ENCODE measurements at regions not wholly inside any gene's neighbourhood (a gene's known extent, or its start where the extent isn't known, plus 50 kb on each side); places are given as distances from the start of the nearest gene placed in this dataset.
A peak's percentile ranks its signal among the peaks of the same experiment; 100 is the strongest.
"Not testable (repeated sequence)": the region's sequence is repeated elsewhere in the genome, so short reads cannot be mapped to it uniquely, and the experiment has no call there.

DNA sequence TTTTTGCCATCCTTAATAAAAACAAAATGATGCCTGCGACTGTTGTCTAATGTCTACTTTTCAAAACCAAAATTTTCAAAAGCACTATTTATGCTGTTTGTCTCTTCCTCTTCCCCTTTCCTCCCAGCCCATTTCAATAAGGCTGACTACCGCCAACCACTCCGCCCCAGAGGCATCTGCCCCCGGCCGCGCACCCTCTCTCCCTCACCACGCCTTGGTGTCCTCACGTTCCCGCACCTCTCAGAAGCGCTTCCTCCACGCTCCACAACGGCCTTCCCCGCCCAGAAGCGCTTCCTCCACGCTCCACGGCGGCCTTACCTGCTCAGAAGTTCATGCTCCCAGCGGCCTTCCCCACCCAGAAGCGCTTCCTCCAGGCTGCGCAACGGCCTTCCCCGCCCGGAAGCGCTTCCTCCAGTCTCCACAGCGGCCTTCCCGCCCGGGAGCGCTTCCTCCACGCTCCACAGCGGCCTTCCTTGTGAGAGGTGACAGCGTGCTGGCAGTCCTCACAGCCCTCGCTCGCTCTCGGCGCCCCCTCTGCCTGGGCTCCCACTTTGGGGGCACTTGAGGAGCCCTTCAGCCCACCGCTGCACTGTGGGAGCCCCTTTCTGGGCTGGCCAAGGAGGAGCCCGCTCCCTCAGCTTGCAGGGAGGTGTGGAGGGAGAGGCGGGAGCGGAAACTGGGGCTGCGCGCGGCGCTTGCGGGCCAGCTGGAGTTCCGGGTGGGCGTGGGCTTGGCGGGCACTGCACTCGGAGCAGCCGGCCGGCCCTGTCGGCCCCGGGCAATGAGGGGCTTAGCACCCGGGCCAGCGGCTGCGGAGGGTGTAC lies 490.4 kb upstream of the ZFP42 start:
- no peak for DNase-seq

GRCh38 chr4:187505798-187506141 lies 489.8 kb upstream of the ZFP42 start:
- DNase-seq = not testable (repeated sequence)

DNA sequence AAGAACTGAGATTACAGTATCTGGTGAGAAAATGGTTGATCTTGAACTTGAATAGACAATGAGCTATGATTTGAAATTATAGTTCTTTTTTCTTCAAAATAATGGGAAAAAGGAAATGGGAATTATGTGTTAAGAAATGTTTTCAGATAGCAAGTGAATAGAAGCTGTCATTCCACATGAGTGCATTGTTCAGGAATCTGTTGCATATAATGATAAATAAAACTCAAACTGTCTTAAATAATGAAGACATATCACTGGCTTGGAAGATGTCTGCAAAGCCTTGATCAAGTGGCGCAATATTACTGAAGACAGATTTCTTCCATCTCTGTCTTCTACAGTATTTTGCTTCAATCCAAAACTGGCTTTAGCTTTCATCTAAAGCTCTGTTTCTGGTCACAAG lies 479.3 kb upstream of the ZFP42 start:
- DNase-seq = no peak

- DNase-seq = no peak
Observed at GRCh38 chr4:187541666-187542065, 453.9 kb upstream of the ZFP42 start.

DNA sequence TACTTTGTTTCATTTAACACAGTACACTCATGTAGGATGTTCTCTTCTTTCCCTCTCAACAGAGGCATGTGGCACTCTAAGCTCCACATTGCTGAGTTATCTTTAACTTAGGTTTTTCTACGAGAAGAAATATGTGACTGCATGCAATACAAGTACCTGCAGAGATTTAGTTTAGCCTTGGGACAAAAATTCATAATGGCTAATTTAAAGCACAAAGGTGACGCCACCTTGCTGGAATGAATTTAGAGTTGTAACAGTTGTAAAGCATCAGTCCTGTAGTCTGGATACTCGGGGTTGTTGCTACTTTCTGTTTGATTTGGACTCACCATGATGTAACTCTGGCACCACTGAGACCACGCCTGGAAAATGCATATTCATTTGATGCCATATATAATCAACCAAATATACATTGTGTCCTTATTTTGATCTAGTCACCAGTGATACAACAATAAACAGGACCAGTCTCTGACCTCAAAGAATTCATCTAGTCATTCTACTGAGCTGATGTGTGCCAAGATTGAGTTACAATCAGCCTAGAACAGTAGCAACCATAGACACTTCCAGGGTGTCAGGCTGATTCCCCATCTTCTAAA lies 451.0 kb upstream of the ZFP42 start:
- DNase-seq = no peak

- DNase-seq = no peak
Observed at GRCh38 chr4:187547316-187547715, 448.3 kb upstream of the ZFP42 start.

- no peak for DNase-seq
Observed at GRCh38 chr4:187550256-187550950, 445.2 kb upstream of the ZFP42 start.

DNA sequence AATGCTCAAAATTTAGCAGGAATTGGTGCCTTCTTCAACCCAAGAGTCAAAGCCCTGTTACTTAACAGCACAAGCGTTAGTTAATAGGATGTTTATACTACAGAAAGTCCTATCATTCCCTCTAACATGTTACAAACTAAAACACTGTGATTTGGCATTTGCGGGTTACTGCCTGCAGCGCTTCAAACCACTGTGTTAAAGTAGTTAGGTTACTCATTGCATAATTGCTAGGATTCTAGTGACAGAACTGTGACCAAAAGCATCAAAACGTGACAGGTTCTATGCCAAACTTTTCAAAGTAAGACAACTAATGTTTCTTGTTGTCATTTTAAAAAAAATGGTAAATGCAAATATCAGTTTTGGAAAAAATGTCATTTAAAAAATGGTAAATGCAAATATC lies 442.8 kb upstream of the ZFP42 start:
- no peak for DNase-seq

DNA sequence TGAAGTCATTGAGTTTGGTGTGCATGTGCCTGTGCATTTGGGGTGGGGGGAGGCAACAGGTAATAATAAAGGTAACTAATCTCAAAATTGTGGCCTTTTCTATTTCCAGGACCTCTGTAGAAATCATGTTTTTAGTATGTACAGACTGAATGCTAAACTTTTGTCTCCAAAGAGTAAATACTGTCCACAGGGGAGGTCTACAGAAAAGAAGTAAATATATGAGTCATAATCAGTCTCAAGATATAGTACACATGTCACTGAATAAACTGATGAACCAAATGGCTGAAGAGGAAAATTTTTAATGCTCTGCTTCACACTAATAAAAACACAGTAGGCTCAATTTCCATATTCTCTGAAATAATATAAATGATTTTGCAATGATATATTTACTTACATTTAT lies 440.4 kb upstream of the ZFP42 start:
- DNase-seq = no peak

- DNase-seq = no peak
Observed at GRCh38 chr4:187558391-187558790, 437.2 kb upstream of the ZFP42 start.

- no peak for DNase-seq
Observed at GRCh38 chr4:187562345-187562744, 433.2 kb upstream of the ZFP42 start.

GRCh38 chr4:187565416-187565815 lies 430.2 kb upstream of the ZFP42 start:
- DNase-seq = no peak

DNA sequence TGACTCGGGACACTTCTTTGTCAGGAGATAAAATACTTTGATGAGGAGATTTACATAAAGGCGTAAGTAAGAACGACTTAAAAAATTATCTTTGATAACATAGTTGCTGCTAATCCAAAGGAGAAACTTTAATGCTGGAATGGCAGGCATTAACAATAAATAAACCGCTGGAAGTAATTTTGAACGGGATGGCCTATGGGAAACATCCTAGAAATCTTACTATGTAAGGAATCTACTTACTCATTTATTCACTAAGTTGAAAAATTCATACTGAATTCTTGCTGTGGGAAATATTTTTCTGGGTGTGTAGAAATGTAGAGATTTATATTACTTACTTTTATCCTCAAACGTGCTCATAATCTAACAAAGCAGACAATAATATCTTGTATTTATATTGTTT lies 425.7 kb upstream of the ZFP42 start:
- DNase-seq = no peak

GRCh38 chr4:187575706-187576105 lies 419.9 kb upstream of the ZFP42 start:
- DNase-seq = no peak

DNA sequence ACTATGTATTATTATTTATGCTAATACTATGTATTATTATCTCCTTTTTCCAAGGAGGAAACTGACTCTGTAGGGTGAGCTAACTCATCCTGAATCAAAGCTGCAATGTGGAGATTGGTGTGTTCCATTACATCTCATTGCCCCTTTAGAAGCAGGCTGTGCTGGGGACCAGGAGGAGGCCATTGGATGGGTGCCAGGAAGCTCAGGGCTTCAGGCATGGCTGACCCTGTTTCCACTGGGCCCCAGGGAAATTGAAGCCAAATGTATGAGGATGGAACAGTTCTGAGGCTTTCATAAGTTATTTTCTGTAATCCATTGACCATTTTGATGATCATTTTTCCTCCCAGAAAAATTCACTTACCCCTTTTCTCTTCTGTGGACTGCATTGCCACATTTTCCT lies 418.8 kb upstream of the ZFP42 start:
- DNase-seq = no peak

DNA sequence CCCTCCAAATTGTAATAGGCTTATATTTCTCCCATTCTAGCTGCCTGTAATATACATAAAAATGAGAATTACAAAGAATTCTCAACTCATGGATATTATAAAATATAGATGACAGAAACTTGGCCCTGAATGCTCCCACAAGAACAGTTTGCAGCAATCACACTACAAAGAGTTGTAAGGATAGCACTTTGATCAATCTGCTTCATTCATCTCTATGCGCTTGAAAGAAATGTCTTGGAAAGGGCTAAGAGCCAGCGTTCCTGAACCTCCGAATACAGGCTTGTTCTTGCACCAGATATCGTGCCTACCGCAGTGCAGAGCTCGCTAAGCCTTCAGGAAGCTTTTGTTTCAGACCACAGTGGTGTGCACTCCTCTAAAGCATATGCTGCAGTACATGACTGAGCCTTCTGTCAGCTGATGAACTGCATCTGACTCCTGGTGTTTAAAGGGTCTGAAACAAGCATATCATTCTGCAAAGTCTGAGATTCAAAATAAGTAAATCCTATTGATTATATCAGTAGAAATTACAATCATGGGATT lies 417.6 kb upstream of the ZFP42 start:
- no peak for DNase-seq

- no peak for DNase-seq
Observed at GRCh38 chr4:187586892-187587291, 408.7 kb upstream of the ZFP42 start.

DNA sequence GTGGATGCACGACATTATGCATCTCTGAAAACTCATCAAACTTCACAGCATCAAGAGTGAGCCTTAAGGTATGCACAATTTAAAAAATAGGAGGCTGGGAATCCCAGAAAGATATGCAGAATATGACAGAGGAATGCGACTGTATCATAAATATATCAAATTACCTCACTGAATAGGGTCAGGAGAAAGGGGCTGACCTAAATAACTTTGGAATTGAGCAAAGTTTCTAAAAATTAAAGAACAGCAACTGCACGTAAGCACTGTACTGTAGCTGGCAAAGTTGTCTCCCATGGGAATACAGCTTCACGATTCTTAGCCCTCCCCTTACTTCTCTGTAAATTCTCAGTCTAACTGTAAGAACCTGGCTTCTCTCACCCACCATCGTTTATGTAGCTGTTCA lies 397.4 kb upstream of the ZFP42 start:
- DNase-seq = no peak

DNA sequence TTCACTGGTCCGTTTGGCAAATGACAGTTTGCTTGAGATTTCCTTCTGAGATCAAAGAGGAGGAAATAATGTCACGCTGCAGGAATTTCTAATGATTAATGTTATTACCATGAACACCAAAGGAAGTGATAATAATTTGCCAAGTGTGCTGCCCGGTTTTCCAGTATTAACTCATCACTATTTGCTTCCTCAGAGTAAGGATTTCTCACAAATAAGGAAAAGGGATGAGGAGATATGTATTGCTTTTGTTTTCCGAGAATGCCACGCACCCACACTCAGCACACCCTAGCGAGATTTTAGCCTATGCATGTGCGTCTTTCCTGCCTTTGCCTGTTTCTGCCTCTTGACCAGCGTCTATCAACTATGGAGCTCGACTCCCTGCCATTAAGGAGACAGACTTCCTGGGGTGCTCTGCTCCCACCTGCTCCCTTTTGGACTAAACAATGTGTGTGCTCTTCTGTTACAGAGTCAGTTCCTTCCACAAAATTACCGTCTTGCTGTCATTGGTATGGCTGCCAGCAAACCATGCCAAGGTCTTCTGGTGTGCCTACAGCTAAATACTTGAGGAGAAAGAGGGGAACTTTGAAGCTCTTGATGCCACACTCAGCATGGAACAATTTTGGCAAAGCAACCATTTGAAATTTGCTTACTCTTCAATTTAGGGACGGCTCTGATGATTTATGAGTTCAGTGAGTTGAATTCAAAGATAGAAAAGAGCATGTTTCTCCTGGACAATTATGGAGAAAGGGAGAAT lies 393.1 kb upstream of the ZFP42 start:
- no peak for DNase-seq

- DNase-seq = no peak
Observed at GRCh38 chr4:187603093-187604025, 392.2 kb upstream of the ZFP42 start.

- DNase-seq = no peak
Observed at GRCh38 chr4:187604984-187605383, 390.6 kb upstream of the ZFP42 start.

GRCh38 chr4:187606581-187606980 lies 389.0 kb upstream of the ZFP42 start:
- peak; percentile 2 for DNase-seq
